GM18870 (cell line): ENCODE measurements at regions not wholly inside any gene's neighbourhood (a gene's known extent, or its start where the extent isn't known, plus 50 kb on each side); places are given as distances from the start of the nearest gene placed in this dataset.

Source experiments
- ATAC-seq: cut with Tn5 transposase; IDR thresholded peaks from one replicate; pipeline ENCODE4 v1.9.1; 2021; ENCODE audit warnings: moderate library complexity; ENCODE audit not compliant: unreplicated experiment

DNA sequence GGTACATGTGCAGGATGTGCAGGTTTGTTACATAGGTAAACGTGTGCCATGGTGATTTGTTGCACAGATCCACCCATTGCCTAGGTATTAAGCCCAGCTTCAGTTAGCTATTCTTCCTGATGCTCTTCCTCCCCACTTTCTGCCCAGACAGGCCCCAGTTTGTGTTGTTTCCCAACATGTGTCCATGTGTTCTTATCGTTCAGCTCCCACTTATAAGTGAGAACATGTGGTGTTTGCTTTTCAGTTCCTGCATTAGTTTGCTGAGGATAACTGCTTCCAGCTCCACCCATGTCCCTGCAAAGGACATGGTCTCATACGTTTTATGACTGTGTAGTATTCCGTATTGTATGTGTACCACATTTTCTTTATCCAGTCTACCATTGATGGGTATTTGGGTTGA is 251.7 kb upstream of the NOVA1 start:
- no peak for ATAC-seq

DNA sequence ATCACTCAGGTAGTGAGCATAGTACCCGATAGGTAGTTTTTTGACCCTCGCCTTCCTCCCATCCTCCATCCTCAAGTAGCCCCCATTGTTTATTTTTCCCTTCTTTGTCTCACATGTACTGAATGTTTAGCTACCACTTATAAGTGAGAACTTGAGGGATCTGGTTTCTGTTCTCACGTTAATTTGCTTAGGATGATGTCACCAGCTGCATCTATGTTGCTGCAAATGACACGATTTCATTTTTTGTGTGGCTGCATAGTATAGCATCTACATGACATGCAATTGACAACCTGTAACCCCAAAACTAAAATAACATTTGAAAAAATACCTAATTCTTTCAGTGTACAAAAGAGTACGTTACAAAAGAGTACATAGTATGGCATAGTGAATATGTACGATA is 254.0 kb upstream of the NOVA1 start:
- no peak for ATAC-seq

DNA sequence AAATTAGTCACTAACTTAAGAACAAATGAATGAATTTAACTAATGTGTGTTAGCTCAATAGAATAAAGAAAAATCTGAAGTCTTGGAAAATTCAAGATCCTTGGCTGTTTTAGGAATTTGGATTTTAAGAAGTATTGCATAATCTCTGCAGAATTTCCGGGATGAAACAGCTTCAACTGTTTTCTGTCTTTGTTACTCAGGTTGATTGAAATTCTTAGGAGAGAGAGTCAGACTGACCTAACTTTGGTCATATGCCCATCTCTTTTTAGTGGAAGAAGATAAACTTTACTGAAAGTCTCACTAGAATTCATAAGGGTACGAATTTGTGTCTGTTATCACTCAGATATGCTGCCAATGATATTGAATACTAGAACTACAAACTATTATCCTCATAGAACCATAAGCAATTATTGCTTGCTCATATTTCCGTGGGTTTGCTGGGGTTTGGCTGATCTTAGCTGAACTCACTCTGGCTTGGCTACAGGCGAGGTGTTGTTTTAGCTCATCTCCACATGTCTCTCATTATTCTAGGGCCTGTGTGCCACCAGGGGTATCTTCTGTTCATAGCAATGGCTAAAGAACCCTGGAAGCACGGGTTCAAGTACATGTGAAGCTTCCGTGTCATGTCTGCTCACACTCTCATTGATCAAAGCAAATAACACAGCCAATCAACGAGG is 257.4 kb upstream of the NOVA1 start:
- ATAC-seq = no peak

DNA sequence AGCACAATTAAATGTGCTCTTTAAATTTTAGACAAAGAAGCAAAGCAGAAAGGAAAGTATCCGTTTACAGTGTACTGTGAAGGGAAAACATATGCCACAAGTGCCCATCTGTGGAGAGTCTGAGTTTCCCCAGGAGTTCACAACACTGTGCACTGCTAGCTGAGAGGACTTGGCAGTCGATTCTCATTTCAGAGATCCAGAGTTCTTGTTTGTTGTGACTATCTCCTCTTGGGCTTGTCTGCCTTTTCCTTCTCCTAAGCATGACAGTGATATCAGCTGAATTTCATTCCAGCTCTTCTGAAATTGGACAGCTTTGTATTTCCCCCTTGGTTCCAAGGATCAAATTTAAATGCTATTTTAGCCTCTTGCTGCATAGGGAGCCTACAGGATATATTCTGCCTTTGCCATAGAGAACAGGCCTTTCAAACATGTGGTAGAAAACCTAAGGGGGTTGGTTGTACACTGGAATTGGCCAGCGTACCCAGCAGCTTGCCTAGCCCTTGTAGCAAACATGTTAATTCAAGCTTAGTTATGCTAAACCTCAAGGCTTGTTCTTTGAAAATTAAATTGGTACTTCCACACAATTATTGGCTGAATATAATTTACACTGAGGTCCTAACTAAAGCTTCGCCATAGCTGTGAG is 259.2 kb upstream of the NOVA1 start:
- no peak for ATAC-seq

DNA sequence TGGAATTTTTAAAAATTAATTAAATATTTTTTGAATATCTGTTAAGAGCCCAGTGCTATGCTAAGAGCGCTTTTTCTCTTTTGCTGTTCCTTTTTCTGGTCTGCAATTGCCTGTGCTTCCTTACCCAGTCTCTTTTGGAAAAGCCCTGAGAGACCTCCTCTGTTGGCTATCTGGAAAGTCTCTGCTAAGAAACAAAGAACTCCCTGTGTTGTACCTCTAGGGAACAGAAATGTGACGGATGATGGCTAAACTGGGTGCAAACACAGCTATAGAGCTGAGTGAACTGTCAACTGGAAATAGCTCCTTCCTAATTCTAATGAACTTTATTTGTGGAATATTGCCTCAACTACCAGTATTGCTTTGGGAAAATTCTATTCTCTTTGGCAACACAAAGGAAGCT is 261.6 kb upstream of the NOVA1 start:
- ATAC-seq = no peak

DNA sequence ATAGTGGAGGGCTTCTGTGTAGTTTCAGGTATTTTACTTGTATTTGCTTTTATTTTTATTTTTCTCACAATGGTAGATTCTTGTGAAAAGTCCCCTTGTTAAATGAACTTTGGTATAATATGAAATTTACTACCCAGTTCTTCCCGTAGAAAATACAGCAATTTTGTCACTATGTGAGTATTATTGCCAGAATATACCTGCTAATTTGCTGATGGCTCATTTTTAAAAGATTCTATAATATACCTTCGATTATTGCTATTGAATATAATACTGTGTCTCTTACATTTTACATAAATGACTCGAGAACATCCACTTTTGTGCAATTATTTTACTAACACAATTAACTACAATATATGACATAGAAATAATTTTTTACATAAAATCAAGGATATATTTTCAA is 262.3 kb upstream of the NOVA1 start:
- no peak for ATAC-seq

DNA sequence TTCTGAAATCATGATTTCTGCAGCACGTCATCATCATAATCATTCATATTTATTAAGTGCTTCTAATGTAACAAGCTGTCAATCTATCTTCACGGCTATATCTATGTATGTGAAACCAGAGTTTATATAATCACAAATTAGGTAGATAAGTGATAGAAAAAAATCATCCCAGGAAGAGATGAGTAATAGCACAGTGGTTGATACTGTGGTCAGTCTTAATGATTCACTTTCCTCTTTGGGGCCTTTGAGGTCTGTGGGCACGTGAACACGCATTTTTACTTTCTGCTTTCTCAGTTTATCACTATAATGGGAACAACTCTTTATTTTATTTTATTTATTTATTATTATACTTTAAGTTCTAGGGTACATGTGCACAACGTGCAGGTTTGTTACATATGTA is 265.9 kb upstream of the NOVA1 start:
- no peak for ATAC-seq

DNA sequence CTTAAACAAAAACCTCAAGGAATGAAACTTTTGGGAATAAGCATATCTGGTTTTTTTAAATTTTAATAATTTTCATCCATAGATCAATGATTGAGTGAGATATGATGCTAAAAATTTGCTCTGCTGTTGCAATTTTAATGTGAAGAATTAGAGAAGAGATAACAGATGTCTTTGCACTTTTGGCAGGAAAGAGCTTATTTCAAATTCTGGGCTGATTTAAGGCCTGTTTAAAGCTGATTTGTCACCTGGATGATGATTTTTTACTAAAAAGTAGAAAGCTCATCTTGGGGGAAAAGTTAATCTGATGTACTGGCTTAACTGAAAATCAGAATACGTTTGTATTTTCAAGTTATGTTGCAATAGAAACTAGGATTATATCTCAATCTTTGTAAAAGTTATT is 268.9 kb upstream of the NOVA1 start:
- ATAC-seq = no peak

DNA sequence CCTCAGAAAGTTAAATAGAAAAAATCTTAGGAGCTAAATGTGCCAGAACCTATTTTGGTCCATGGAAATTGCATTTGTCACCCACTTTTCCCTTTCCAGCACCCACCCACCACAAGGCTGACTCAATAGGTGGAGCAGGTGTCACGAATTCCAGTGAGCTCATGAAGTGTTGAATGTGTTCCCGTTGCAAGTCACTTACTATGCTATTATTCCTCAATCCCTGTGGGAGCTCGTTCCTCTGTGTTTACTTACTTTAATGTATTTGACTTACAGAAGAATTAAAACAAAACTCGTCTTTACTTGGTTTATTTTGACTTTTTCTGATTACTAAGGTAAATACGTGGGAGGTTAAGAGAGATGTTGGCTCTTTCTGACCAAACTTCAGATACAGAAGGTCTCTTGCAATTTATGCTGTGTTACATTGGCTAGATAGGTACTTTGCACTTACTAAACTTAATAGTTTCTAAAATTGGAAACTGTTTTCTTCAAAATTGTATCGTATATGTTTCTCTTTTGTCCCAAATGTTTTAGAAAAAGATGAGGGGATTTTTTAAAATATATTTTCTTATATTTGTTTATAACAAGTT is 269.4 kb upstream of the NOVA1 start:
- no peak for ATAC-seq

DNA sequence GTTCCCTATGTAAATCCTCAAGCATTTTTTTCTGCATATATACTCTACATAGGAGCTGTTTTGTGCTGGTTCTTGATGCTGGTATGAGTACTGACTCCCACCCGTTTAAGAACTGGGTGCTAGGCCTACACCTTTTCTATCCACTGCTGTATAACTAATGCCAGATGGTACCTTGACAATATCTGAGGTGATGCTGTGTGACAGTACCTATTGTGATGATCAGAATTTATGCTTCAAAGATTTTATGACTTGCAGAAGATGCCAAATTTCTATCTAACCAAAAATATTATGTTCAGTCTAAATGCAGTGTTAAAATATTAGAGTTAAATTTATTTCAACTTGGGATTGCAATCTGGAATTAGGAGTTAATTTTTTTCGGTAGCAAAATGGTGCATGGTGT is 272.3 kb upstream of the NOVA1 start:
- no peak for ATAC-seq

DNA sequence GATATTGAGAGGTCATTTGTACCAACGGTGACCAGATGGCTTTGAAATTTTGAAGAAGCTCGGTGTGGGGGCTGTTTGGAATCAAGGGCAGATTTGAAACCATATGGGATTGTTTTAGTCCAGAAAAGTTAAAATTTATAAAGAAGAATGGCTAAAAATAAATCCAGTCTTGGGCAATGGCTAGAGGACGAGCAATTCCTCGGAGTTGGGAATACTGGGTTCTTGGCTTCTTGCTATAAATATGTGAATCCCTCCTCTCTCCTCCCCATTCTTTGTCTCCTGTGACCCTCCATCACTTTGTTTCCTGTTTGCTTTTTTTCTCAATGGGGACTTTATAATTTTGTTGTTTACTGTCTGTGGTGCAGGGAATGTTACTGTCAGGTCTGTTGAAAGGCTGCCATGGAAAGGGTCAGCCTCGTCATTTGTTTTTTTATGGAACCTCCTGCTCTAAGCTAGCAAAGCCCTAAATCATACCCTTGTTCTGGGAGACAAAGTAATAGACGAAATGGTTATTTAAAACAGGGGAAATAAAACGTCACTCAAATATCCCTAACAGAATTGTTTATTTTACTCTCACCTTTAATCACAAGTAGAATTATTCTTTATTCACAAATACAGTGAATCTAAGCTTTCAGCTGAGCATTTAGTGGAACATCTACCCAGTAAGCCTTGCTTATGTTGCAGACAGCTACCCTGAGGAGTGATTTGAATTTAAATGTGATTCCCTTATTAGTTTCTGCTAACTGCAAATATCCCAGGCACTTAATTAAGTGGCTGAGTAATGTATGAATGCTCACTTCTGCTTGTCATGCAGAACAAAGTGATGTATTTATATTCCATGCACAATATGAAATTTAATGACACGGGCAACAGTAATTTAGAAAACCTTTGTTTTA is 273.1 kb upstream of the NOVA1 start:
- ATAC-seq = no peak

DNA sequence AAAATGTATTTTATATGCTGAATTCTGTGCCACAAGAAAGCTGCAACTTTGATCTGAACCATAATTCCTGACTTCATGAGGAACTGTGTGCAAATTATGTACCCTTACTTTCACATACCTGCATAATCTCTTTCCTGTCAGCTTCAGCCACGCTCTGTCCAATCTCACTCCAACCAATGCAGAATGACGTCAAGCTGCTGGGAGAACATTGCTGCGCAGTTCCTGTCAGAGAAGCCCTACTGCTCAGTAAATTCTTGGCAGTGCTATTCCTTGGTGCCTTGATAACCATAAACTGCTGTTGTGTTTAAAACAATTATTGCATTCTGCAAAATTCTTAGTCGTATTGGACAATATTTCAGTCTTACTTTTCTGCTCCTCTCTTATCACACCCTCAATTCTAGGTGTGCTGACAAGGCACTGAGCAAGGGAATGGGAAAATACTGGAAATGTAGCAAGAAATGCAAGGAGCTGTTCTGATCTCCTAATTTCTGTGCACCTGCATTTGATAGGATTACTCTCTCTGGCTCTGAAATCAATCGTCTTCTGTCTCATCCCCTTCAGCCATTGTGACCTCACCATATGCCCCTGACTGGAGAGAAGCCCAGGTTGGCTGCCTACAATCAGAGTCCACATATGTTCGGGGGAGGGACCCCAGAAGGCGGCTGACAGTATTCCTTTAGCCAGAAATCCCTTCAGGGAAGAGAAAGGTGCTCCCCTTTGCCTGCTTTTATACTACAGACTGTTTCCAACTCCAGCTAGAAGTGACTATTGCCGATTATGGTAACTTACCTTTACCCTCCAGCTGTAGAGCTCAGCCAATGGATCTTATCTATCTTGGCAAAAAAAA is 274.9 kb upstream of the NOVA1 start:
- ATAC-seq = no peak

DNA sequence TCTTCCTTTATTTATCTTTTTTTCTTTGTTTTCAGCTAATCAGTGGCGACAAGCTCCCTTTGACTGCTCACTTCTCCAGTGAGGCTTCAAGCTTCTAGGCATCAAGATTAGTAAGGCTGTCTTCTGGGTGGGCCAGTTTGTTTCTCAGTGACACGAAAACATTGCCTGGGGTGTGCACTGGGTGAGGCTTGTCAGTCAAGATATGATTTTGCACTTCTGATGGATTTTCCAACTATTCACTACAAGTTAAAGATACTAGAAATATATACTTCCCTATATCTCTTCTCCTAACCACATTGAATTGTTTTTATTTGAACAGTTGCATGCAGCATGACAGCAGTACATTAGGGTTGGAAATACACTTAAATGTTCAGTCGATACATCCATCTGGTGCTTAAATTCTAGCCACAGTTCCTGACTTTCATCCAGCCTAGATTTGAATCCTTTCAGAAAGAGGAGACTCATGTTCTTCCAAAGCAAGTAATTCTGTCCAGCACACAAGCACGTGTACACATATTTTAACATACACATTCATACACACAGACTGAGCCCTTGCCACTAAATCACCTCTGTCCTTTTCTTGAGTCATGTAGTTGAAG is 275.6 kb upstream of the NOVA1 start:
- no peak for ATAC-seq

DNA sequence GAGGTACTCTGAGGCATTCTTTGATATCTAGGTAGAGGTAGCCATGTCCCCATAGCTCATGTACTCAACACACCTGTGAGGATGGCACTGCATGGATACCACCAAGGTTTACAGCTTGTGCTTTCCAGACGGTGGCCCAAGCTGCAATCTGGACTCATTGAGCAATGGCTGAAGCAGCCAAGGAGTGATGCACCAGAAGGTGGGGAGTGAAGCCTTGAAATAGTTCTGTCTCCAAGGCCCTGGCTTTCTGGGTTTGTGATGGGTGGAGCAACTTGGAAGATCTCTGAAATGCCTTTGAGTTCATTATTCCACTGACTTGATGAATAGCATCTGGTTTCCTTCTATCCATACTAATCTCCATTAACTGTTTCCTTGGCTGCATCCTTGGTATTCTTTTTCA is 290.0 kb upstream of the NOVA1 start:
- no peak for ATAC-seq

DNA sequence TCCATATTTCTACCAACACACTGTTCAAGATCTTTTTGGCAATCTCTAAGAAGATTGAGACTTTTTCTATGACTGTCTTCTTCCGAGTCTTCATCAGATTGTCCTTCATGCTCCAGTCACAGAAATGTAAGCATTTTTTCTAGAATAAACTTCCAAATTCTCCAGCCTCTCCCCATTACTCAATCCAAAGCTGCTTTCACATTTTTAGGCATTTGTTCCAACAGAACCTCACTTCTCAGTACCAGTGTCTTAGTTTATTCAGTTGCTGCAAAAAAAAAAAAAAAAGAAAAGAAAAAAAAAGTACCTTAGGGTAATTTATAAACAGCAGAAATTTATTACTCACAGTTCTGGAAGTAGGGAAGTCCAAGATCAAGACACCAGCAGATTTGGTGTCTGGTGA is 290.8 kb upstream of the NOVA1 start:
- ATAC-seq = no peak

DNA sequence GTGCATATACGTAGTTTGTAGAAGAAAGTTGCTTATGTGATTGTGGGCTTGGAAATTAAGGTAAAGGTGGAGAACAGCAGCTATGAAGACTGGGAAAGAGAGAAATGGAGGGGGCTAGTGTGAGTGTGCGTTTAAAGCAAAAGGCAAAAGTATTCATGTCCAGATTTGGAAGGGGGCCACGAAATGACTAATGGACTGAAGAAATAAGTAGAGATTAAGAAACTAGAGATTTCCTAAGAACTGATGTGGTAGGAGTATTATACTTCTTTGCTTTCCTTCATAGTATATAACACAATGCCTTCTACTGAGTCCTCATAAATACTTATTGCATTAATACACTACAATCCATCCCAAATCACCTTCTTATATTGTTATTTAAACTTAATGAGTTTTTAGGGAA is 298.6 kb upstream of the NOVA1 start:
- no peak for ATAC-seq

DNA sequence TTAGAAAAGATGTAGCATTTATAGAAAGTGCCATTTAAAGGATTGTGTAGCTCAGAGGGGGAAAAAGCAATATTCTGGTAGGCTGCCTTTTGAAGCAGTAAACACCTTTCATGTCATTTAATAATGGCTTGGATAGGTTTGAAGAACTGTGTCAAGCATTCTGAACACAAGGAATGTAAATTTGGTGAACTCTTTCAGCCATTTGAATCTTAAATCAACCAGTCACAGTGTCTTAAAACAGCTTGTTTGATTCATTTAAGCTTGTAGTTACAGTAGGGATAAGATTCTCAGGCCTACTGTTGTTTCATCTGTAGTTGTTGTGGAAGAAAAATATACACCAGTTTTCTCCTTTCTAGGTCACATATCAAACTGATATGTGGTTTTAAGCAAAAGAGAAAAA is 299.4 kb upstream of the NOVA1 start:
- ATAC-seq = no peak

DNA sequence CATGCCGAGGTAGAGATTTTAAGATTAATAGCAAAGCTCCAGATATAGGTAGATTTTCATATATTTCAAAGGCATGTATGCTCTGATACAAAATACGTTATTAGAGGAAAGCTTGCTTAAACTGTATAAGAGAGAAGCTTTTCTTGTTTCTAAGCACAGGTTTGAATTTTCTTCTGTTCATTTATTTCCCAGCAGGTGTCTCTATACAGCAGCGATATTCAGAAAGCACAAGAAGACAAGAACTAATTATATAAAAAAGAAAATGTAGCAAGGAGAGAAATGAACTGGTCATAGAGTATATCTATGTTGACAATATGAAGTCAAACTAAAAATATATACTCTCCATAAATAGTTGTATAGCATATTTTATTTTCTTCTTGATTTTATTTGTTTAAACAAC is 307.4 kb upstream of the NOVA1 start:
- ATAC-seq = no peak

DNA sequence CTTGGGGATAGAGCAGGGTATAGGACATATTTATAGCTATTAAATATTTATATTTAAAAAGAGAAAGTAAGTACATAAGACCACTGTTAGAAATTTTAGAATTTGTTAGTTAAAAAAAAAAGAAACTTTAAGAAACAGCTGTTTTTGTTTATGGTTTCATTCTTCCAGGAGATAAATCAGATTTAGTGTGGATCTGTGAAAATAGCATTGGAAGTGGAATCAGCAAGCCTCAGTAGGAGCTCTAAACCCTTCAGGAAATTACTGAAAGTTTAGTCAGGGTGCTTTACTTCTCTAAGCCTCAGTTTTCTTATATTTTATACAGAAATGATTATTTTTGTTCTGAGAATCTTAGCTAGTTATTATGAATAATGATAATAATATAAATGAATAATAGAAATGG is 316.0 kb upstream of the NOVA1 start:
- no peak for ATAC-seq

DNA sequence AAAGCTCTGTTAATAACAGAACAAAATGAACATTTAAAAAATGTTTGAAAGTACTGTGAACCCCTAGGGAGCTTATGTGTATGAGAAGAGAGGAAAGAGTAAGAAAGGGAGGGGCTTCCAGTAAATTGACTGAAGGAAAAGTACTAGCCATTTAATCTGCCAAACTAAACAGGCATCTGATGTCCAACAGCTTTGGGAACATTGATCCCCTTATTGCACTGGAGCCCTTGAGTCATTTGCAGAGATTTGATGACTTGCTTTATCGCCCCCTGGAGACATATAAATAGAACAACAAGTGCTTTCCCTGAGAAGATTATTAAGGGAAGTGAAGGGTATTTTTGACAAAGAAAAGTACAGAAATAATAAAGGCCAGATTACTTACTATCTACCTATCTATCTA is 319.3 kb upstream of the NOVA1 start:
- ATAC-seq = no peak
